ENCODE measurements at regions not wholly inside any gene's neighbourhood (a gene's known extent, or its start where the extent isn't known, plus 50 kb on each side); places are given as distances from the start of the nearest gene placed in this dataset.
"Not testable (repeated sequence)": the region's sequence is repeated elsewhere in the genome, so short reads cannot be mapped to it uniquely, and the experiment has no call there.

DNA sequence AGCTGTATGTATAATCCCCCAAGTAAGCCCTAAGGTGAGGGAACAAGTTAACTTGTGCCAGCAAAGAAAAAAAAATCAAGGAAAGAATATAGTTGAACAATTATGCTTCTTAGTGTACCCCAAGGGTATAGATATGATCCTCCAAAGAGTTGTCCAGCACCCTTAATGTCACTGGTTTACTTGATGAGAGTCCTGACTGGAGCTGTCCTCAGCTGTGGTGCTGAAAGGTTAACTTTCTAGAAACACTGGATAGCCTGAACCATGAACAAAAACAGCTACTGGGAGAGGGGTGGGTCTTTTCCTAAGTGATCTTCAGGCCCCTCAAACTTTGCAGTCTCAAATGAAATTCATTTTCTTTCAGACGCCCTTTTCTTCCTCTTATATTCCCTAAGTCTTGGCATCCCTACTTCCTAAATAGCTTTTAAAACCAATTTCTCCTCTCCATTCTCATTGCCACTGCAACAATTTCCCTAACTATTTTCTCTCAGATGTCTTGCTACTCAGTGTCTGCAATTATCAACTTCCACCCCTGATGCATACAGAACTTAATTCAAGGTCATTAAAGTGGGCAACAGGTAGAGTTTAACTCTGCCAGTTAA, 83.5 kb upstream of the PROKR2 start:
- in situ Hi-C loops (cut with MboI; ENCODE audit: low pct_unique_long_range_greater_than_20kb, low sequenced_read_pairs) = no loop called here
- peak; percentile 26 for DNase-seq

DNA sequence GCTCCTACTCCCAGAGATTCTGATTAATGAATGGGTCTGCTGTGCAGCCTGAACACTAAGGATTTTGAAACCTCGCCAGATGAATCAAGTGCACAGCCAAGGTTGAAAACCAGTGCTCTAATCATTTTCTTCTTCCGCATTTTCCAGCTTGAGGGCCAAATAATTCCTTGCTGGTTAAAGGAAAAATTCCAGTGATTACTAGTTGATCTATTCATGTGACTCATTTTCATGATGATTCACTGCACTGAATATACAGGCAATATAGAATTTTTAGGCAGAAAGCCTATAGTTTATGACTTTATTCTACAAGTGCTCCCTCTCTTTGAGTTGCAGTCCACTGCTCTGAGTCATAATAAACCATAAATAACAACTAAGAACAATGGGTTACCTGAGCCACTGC, 80.6 kb upstream of the PROKR2 start:
- in situ Hi-C loops (cut with MboI; ENCODE audit: low pct_unique_long_range_greater_than_20kb, low sequenced_read_pairs) = no loop called here

DNA sequence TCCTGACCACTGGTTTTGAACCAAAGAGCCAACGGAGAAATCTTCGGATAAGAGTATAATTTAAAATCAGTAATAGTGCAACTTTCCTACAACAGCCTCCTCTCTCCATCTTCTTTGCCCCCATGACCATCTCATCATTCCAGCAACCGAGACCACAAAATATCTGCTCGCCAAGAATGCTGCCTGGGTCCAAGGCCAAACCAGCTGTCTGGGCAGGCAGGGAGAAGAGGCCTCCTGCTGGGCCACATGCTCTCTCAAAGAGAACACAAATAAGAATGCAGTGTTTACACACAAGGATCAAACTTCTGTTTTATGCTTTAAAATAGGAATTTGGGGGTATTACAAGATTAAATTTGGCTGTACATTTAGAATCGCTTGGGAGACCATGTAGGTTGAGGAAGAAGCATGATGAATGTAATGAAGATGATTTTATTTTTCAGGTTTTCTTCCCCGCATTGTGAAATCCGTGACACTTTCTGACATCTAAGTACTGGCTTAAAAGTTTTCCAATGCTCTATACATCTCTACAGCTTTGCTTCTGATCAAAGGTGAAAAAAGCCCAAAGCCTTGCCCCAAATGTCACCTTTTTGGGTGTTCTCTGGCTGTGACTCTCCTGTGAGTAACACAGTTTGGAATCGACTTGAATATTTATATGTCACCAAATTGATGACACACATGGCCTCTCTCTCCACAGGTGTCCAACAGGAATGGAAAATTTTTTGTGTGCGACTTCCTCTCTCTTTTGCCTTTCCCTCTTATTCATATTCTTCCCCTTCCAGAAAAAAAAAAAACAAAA, 79.4 kb upstream of the PROKR2 start:
- DNase-seq = no peak
- in situ Hi-C loops (cut with MboI; ENCODE audit: low pct_unique_long_range_greater_than_20kb, low sequenced_read_pairs) = no loop called here

More for the DNA sequence above, 80.6 kb upstream of the PROKR2 start:
- no peak for DNase-seq

DNA sequence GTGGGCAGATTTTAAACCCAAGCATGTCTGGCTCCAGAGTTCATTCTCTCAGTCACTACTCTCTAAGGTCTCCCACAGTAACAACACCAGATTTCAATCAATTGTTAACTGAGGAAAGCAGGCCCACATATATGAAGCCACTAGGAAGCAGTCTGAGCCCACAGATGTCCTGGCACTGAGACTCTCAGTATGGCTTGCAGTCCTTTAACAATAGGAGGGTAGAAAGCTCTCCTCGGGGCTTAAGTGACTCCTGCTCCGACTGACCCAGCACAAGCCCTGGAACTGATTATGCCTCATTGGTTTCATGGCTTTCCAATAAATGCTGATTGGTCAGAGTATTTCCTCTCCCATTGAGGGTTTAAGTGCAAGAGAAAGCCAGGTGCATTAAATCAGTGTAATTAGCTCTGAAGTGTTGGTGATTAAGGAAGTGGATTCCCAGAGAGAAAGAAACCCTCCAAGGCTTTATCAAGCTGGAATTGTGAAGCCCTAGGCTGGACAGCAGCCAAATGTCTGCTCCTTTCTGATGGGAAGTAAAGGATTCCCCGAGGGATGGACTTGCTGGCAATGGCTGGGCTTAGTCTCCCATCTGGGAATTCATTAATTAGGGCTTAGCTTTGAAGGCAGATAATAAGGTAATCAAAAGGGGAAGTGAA, 76.6 kb upstream of the PROKR2 start:
- DNase-seq = no peak
- in situ Hi-C loops (cut with MboI; ENCODE audit: low pct_unique_long_range_greater_than_20kb, low sequenced_read_pairs) = no loop called here

DNA sequence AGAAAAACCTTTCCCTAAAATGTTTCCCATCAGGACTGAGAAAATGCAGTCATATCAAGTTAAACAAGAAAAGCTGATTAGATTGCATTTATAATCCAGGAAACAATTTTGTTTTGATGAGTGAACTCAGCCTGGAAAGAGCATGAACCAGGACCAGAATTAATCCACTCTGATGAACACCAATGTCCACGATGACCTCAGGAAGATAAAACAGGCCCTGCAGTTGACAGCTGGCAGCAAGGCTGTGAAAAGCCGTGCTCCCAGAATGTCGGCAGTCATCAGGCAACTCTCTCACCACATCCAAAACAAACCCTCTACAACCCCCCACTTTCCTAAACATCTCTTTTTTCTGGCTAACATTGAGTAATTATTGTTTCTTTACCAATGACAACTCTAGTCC, 74.0 kb upstream of the PROKR2 start:
- in situ Hi-C loops (cut with MboI; ENCODE audit: low pct_unique_long_range_greater_than_20kb, low sequenced_read_pairs) = no loop called here
- DNase-seq = no peak

- in situ Hi-C loops (cut with MboI; ENCODE audit: low pct_unique_long_range_greater_than_20kb, low sequenced_read_pairs); DNase-seq: not testable (repeated sequence)
Observed at GRCh38 chr20:5386846-5387245, 70.1 kb upstream of the PROKR2 start.

DNA sequence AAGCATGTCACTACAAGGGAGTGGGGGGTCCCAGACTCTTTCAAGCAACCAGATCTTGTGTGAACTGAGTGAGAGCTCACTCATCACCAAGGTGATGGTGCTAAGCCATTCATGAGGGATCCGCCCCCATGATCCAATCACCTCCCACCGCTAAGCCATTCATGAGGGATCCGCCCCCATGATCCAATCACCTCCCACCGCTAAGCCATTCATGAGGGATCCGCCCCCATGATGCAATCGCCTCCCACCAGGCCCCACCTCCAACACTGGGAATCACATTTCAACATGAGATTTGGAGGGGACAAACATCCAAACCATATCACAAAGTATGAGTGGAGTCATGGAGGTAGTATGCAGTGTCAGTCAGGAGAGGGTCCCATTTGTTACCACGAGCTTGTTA, 64.8 kb upstream of the PROKR2 start:
- in situ Hi-C loops (cut with MboI; ENCODE audit: low pct_unique_long_range_greater_than_20kb, low sequenced_read_pairs); DNase-seq: not testable (repeated sequence)

DNA sequence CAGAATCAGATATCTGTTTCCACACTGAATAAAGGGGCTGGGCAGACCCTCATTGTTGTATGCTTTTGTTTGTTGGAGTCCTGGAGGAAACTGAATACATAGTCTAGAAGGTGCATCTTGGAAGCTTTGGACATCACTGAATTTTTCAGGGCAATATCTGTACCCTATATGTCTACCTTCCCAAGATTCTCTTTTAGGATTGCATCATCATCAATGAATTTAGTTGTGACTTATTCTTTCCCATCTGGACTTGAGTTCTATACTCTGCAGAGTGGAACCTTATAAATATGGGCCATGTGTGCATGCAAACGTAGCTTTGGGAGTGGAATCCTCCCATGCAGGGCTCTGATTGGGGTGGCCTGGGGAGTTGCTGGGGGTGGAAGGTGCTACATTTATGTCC, 60.7 kb upstream of the PROKR2 start:
- in situ Hi-C loops (cut with MboI; ENCODE audit: low pct_unique_long_range_greater_than_20kb, low sequenced_read_pairs) = no loop called here
- no peak for DNase-seq

DNA sequence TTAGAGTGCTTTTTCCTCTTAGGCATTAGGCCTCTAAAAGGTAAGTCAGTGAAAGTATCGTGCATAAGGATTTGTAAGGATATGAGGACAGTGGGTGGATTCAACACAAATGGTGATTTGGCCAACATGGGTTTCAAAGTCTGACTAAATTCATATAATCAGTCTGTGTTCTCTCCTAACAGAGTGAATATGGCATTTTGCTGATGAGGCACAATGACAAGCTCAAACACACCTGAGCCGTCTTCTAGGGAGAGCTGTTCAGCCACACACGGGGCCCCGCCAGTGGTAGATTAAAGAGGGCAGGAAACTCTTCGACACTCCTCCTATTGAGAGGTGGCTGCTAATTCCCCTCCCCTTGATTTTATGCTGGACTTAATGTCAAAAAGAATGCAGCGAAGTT, 59.5 kb upstream of the PROKR2 start:
- DNase-seq = no peak
- in situ Hi-C loops (cut with MboI; ENCODE audit: low pct_unique_long_range_greater_than_20kb, low sequenced_read_pairs) = no loop called here

DNA sequence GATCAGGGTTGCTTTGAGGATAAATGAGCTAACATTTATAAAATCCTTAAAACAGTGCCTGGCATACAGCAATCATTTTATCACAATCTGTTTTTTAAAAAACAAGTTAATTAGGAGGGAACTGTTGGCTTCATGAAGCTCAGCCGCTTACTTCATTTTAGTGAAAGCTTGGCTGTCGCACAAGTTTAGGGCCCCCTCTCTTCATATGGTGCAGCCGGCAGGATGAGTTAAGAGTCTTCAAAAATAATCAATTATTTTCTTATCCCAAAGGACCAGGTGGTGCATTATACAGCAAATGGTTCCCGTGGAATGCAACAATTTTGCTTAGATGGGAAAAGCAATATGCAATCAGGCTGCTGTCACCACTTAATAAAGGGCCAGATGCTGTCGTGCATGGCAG, 57.4 kb upstream of the PROKR2 start:
- DNase-seq = no peak
- in situ Hi-C loops (cut with MboI; ENCODE audit: low pct_unique_long_range_greater_than_20kb, low sequenced_read_pairs) = no loop called here

GRCh38 chr20:5372371-5372770, 55.6 kb upstream of the PROKR2 start:
- DNase-seq = no peak
- in situ Hi-C loops (cut with MboI; ENCODE audit: low pct_unique_long_range_greater_than_20kb, low sequenced_read_pairs) = no loop called here

GRCh38 chr20:5369629-5370028, 52.9 kb upstream of the PROKR2 start:
- in situ Hi-C loops (cut with MboI; ENCODE audit: low pct_unique_long_range_greater_than_20kb, low sequenced_read_pairs) = no loop called here
- DNase-seq = no peak
